Left lung (tissue), 4 donors: ENCODE measurements at regions not wholly inside any gene's neighbourhood (a gene's known extent, or its start where the extent isn't known, plus 50 kb on each side); places are given as distances from the start of the nearest gene placed in this dataset.
A peak's percentile ranks its signal among the peaks of the same experiment; 100 is the strongest.

Source experiments
- ATAC-seq: fragments of 200-7000 bp; cut with Tn5 transposase; one replicate; pipeline ENCODE4 v1.9.1; 2020; ENCODE audit warnings: moderate library complexity
- DNase-seq, 4 donors: peaks; one replicate each; pipeline ENCODE4 v3.0.0-alpha.2; 2013 to 2020
- H3K27ac ChIP-seq, 2 donors: fragments of 200-600 bp; sonication (generic) in 1 of 2; one replicate each; pipeline versions ENCODE4 v1.5.0 to v1.8.0; 2020 to 2021
- H3K27me3 ChIP-seq, 2 donors: fragments of 200-600 bp; sonication (generic) in 1 of 2; one replicate each; pipeline versions ENCODE4 v1.5.0 to v1.8.0; 2020 to 2021
- H3K36me3 ChIP-seq, 2 donors: fragments of 200-600 bp; sonication (generic) in 1 of 2; one replicate each; pipeline versions ENCODE4 v1.5.0 to v1.8.0; 2020 to 2021
- H3K4me1 ChIP-seq, 2 donors: fragments of 200-600 bp; one replicate each; pipeline ENCODE4 v1.8.0; 2021
- H3K4me3 ChIP-seq, 2 donors: fragments of 200-600 bp; sonication (generic) in 1 of 2; one replicate each; pipeline versions ENCODE4 v1.5.0 to v1.8.0; 2020 to 2021; ENCODE audit warnings: mild to moderate bottlenecking in 1 of 2
- H3K9me3 ChIP-seq, 2 donors: fragments of 200-600 bp; sonication (generic) in 1 of 2; one replicate each; pipeline versions ENCODE4 v1.5.0 to v1.8.0; 2020 to 2021
- intact Hi-C, 2 donors: fragments of 100-400 bp; cut with DNase I; formaldehyde crosslinking; loops; one replicate each; pipeline versions ENCODE4 v1.11.2 to v1.14.2; 2022
- TF ChIP-seq, protein P1 (sequence below), 2 donors: fragments of 200-600 bp; sonication (generic) in 1 of 2; IDR thresholded peaks; one replicate each; pipeline versions ENCODE4 v1.5.0 to v1.8.0; 2021; ENCODE audit warnings: antibody characterized with exemption in 2 of 2
- donor health status: DM: no; HTN: yes; CAD: no.
- donor health status: DM: no; HTN: no; CAD: no.

DNA sequence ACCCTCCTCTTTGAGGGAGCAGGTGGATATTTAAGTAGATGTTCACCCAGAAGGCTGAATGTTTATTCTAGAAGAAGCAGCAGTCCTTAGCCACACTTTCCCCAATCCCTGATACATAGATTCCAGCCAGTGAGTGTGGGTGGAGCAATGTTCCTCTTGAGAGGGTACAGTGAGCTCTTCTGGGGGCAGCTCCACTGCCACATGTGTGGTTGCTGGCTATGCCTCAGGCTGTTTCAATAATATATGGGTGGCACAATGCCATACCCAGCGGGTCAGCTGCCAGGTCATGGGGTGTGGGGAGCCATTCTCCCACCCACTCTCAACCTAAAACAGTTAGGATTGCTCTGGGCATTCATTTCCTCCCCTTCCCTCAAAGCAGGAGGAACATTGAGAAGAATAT, 61.6 kb upstream of the DAB2 start:
- TF ChIP-seq, protein P1, sequence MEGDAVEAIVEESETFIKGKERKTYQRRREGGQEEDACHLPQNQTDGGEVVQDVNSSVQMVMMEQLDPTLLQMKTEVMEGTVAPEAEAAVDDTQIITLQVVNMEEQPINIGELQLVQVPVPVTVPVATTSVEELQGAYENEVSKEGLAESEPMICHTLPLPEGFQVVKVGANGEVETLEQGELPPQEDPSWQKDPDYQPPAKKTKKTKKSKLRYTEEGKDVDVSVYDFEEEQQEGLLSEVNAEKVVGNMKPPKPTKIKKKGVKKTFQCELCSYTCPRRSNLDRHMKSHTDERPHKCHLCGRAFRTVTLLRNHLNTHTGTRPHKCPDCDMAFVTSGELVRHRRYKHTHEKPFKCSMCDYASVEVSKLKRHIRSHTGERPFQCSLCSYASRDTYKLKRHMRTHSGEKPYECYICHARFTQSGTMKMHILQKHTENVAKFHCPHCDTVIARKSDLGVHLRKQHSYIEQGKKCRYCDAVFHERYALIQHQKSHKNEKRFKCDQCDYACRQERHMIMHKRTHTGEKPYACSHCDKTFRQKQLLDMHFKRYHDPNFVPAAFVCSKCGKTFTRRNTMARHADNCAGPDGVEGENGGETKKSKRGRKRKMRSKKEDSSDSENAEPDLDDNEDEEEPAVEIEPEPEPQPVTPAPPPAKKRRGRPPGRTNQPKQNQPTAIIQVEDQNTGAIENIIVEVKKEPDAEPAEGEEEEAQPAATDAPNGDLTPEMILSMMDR (IDR thresholded peaks at IDR 0.05): no peak
- no peak overlapping the region for H3K4me3 ChIP-seq
- ATAC-seq (peak; percentile 64), DNase-seq (no peak)
- H3K27me3 ChIP-seq: no peaks in the 10 kb centered on the region
- no peak overlapping the region for H3K27ac ChIP-seq
- intact Hi-C loops: no loop called here
- peaks cover 5 to 17% of the 10 kb centered on the region in 2 donors for H3K9me3 ChIP-seq
- H3K36me3 ChIP-seq: no peaks in the 10 kb centered on the region
- peaks cover 6 to 8% of the 10 kb centered on the region in 2 donors for H3K4me1 ChIP-seq

DNA sequence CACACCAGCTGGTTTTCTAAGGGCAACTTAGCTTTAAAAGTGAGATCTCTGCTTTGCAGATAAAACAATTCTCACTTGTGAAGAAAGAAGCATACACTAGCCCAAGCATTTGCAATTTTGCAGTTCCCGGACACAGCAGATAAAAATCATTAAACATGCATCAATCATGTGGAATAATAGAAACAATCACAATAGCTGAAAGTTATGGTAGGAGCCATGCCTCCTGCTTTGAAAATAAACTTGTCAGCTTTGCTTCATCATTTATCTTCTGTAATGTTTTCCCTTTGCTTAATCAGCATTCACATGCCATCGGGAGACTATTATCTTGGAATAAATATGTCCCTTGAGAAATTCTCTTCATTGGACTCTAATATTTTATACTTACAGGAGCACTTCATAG, 60.3 kb upstream of the DAB2 start:
- no peaks in the 10 kb centered on the region for H3K27me3 ChIP-seq
- ATAC-seq: no peak
- intact Hi-C loops: no loop called here

DNA sequence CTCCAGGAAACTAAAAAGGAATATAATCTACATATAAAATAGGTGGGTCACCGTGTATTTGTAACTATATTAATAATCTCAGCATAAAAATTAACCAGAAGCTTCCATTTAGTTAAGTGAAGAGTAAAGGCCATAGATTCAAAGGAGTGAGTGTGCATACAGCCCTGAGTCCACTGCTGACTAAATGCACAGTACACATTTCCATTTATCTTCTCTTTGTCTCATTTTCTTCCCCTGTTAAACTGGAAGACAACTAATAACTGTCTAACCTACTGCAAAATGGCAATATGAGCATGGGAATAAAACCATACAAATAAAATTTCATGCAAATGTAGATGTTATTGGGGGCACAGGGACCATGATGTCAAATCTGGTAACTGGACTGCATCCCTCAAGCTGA, 59.9 kb upstream of the DAB2 start:
- H3K4me3 ChIP-seq: no peak overlapping the region
- TF ChIP-seq, protein P1 (IDR thresholded peaks at IDR 0.05): no peak
- intact Hi-C loops: no loop called here
- no peak overlapping the region for H3K27ac ChIP-seq
- ATAC-seq (no peak), DNase-seq (no peak)
- peaks cover 0 to under 1% of the 10 kb centered on the region in 2 donors for H3K9me3 ChIP-seq
- H3K36me3 ChIP-seq: no peaks in the 10 kb centered on the region
- H3K27me3 ChIP-seq: no peaks in the 10 kb centered on the region
- peaks cover 6 to 8% of the 10 kb centered on the region in 2 donors for H3K4me1 ChIP-seq

More for the DNA sequence above, 60.3 kb upstream of the DAB2 start:
- TF ChIP-seq, protein P1 (IDR thresholded peaks at IDR 0.05): no peak
- Histone ChIP-seq H3K27ac (no peak overlapping the region), H3K4me3 (no peak overlapping the region), H3K9me3 (peaks cover 0 to 4% of the 10 kb centered on the region in 2 donors), H3K36me3 (no peaks in the 10 kb centered on the region), H3K4me1 (peaks cover 6 to 8% of the 10 kb centered on the region in 2 donors)
- no peak for DNase-seq

DNA sequence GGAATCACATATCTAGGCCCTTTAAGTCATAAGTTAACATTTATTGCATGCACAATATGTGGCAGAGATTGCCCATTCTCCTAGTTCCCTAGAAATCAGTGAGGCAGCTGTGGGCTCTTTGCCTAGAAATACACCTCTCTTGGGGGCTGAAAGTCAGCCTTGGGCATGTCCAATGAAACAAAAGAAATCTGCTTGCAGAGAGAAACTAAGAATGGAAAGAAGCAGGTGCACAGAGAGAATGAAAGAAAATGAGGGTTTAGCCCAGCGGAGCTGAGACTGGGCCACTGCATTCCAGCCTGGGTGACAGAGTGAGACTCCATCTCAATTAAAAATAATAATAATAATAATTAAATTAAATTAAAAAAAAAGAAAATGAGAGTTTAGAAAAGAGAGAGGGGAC, 57.3 kb upstream of the DAB2 start:
- Histone ChIP-seq H3K36me3 (no peaks in the 10 kb centered on the region), H3K9me3 (no peaks in the 10 kb centered on the region), H3K27me3 (no peaks in the 10 kb centered on the region), H3K4me3 (no peak overlapping the region), H3K4me1 (peaks cover 6 to 8% of the 10 kb centered on the region in 2 donors), H3K27ac (no peak overlapping the region)
- DNase-seq (no peak), ATAC-seq (no peak)
- intact Hi-C loops: no loop called here
- TF ChIP-seq, protein P1 (IDR thresholded peaks at IDR 0.05): no peak

DNA sequence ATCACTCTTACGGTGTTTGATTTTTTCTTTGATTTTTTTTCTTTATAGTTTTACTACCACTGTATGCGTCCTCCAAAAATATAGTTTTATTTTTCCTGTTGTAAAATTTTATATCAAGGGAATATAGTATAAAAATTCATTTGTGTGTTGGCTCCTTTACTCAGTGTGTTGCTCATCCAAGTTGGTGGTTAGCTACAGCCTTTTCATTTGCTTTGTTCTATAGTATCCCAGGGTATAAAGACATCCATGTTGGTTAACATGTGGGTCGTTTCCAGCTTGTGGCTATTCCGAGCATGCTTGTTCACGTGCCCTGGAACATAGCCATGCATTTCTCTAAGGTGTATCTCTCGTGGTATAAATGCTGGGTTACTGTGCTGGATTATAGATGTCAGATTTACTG, 54.8 kb upstream of the DAB2 start:
- no peak overlapping the region for H3K4me3 ChIP-seq
- H3K27ac ChIP-seq: no peak overlapping the region
- no peaks in the 10 kb centered on the region for H3K36me3 ChIP-seq
- ATAC-seq: no peak
- no peak for DNase-seq
- peaks cover 2 to 6% of the 10 kb centered on the region in 2 donors for H3K4me1 ChIP-seq
- no peaks in the 10 kb centered on the region for H3K9me3 ChIP-seq
- intact Hi-C loops: no loop called here
- TF ChIP-seq, protein P1 (IDR thresholded peaks at IDR 0.05): no peak
- H3K27me3 ChIP-seq: no peaks in the 10 kb centered on the region
